HL-60 (cell line): ENCODE measurements at regions not wholly inside any gene's neighbourhood (a gene's known extent, or its start where the extent isn't known, plus 50 kb on each side); places are given as distances from the start of the nearest gene placed in this dataset.
"Not testable (repeated sequence)": the region's sequence is repeated elsewhere in the genome, so short reads cannot be mapped to it uniquely, and the experiment has no call there.

Experiments used
- DNase-seq, 2 experiments: peaks; one replicate each; pipeline ENCODE4 v3.0.0-alpha.2; 2010 to 2020; ENCODE audit warnings: low read depth in 1 of 2, low spot score in 1 of 2
- H3K27ac ChIP-seq: fragments of 250-450 bp; sonication (Bioruptor Pico); replicated peaks from 2 replicates; pipeline ENCODE4 v1.5.1; 2020; ENCODE audit warnings: mild to moderate bottlenecking, moderate library complexity
- H3K27me3 ChIP-seq: fragments of 250-450 bp; sonication (Bioruptor Pico); 2 replicates; pipeline ENCODE4 v1.5.1; 2021; ENCODE audit warnings: mild to moderate bottlenecking, moderate library complexity; ENCODE audit not compliant: insufficient read depth, poor library complexity, severe bottlenecking
- H3K4me3 ChIP-seq: replicated peaks from 2 replicates; pipeline ENCODE4 v1.5.1; 2011; ENCODE audit warnings: mild to moderate bottlenecking, control low read depth, low read length; ENCODE audit not compliant: insufficient read depth
- GABPA ChIP-seq: IDR thresholded peaks from 2 replicates; pipeline ENCODE4 v1.6.1; 2012; ENCODE audit warnings: low read depth
- POLR2AphosphoS5 ChIP-seq: IDR thresholded peaks from 2 replicates; pipeline ENCODE4 v1.6.1; 2012; ENCODE audit warnings: low read depth
- SPI1 ChIP-seq: IDR thresholded peaks from 2 replicates; pipeline ENCODE4 v1.6.1; 2012; ENCODE audit warnings: low read depth, mild to moderate bottlenecking, borderline replicate concordance
- TF ChIP-seq, protein P1 (sequence below): IDR thresholded peaks from one replicate; pipeline ENCODE4 v1.5.1; 2011; ENCODE audit warnings: low read length, control low read depth, inconsistent platforms; ENCODE audit not compliant: insufficient read depth
- TF ChIP-seq, protein P2 (sequence below): IDR thresholded peaks from 2 replicates; pipeline ENCODE4 v1.6.1; 2012; ENCODE audit warnings: low read depth; ENCODE audit not compliant: insufficient replicate concordance

DNA sequence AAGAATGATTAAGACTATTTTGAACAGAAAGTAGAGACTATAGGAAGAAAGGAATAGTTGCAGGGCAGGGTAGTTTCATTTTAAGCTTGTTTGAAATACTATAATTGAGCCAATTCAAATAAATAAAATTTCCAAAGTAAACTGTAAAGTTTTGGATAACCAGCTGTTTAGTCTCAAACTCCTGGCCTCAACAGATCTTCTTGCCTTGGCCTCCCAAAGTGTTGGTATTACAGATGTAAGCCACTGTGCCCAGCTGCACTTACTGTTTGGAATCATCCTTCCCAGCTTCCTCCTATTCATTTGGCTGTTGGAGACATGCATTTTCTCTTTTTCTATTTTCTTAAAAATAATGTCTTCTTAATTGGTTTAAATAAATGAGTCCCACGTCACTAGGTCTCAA, 231.0 kb downstream of the NNT start:
- H3K27me3 ChIP-seq, result no peaks in the 10 kb centered on the region
- DNase-seq, result no peak
- no peak overlapping the region for H3K4me3 ChIP-seq
- TF ChIP-seq GABPA (no peak), POLR2AphosphoS5 (no peak), SPI1 (no peak)
- TF ChIP-seq, protein P1, sequence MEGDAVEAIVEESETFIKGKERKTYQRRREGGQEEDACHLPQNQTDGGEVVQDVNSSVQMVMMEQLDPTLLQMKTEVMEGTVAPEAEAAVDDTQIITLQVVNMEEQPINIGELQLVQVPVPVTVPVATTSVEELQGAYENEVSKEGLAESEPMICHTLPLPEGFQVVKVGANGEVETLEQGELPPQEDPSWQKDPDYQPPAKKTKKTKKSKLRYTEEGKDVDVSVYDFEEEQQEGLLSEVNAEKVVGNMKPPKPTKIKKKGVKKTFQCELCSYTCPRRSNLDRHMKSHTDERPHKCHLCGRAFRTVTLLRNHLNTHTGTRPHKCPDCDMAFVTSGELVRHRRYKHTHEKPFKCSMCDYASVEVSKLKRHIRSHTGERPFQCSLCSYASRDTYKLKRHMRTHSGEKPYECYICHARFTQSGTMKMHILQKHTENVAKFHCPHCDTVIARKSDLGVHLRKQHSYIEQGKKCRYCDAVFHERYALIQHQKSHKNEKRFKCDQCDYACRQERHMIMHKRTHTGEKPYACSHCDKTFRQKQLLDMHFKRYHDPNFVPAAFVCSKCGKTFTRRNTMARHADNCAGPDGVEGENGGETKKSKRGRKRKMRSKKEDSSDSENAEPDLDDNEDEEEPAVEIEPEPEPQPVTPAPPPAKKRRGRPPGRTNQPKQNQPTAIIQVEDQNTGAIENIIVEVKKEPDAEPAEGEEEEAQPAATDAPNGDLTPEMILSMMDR, result no peak
- TF ChIP-seq, protein P2, sequence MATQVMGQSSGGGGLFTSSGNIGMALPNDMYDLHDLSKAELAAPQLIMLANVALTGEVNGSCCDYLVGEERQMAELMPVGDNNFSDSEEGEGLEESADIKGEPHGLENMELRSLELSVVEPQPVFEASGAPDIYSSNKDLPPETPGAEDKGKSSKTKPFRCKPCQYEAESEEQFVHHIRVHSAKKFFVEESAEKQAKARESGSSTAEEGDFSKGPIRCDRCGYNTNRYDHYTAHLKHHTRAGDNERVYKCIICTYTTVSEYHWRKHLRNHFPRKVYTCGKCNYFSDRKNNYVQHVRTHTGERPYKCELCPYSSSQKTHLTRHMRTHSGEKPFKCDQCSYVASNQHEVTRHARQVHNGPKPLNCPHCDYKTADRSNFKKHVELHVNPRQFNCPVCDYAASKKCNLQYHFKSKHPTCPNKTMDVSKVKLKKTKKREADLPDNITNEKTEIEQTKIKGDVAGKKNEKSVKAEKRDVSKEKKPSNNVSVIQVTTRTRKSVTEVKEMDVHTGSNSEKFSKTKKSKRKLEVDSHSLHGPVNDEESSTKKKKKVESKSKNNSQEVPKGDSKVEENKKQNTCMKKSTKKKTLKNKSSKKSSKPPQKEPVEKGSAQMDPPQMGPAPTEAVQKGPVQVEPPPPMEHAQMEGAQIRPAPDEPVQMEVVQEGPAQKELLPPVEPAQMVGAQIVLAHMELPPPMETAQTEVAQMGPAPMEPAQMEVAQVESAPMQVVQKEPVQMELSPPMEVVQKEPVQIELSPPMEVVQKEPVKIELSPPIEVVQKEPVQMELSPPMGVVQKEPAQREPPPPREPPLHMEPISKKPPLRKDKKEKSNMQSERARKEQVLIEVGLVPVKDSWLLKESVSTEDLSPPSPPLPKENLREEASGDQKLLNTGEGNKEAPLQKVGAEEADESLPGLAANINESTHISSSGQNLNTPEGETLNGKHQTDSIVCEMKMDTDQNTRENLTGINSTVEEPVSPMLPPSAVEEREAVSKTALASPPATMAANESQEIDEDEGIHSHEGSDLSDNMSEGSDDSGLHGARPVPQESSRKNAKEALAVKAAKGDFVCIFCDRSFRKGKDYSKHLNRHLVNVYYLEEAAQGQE, result no peak
- no peak overlapping the region for H3K27ac ChIP-seq

DNA sequence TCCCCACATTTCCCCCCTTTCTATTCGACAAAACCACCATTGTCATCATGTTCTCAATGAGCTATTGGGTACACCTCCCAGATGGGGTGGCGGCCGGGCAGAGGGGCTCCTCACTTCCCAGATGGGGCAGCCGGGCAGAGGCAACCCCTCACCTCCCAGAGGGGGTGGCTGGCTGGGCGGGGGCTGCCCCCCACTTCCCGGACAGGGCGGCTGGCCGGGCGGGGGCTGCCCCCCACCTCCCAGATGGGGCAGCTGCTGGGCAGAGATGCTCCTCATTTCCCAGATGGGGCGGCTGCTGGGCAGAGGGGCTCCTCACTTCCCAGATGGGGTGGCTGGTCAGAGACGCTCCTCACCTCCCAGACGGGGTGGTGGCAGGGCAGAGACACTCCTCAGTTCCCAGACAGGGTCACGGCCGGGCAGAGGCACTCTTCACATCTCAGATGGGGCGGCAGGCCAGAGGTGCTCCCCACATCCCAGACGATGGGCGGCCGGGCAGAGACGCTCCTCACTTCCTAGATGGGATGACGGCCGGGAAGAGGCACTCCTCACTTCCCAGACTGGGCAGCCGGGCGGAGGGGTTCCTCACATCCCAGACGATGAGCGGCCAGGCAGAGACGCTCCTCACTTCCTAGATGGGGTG, 221.5 kb downstream of the NNT start:
- not testable (repeated sequence) for DNase-seq, H3K4me3 ChIP-seq, H3K27me3 ChIP-seq, H3K27ac ChIP-seq

DNA sequence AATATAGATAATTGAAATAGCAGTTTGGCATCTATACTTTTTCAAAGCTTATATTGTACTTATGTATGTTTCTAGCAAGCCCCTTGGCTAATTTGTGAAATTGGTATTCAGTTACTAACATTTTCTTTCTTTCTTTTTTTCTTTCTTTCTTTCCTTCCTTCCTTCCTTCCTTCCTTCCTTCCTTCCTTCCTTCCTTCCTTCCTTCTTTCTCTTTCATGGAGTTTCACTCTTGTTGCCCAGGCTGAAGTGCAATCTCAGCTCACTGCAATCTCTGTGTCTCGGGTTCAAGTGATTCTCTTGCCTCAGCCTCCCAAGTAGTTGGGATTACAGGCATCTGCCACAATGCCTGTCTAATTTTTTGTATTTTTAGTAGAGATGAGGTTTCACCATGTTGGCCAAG, 215.4 kb downstream of the NNT start:
- not testable (repeated sequence) for DNase-seq, H3K27me3 ChIP-seq, H3K4me3 ChIP-seq, H3K27ac ChIP-seq

DNA sequence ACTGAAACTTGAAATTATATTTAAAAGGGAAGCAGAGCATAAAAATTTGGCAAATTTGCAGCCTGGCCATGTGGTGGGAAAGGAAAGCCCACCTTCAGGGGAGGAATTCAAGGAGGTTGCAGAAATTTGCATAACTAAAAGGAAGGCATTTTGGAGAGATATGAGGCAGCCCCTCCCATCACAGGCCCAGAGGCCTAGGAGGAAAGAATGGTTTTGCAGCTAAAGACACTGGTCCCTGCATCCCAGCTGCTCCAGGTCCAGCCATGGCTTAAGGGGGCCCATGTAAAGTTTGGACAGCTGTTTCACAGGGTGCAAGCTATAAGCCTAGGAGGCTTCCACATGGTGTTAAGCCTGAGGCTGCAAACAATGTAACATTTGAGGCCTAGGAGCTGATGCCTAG, 212.5 kb downstream of the NNT start:
- Histone ChIP-seq H3K27me3 (no peaks in the 10 kb centered on the region), H3K4me3 (no peak overlapping the region), H3K27ac (no peak overlapping the region)
- TF ChIP-seq, protein P2, result no peak
- TF ChIP-seq, protein P1, result no peak
- TF ChIP-seq SPI1 (no peak), GABPA (no peak), POLR2AphosphoS5 (no peak)
- DNase-seq, result no peak

DNA sequence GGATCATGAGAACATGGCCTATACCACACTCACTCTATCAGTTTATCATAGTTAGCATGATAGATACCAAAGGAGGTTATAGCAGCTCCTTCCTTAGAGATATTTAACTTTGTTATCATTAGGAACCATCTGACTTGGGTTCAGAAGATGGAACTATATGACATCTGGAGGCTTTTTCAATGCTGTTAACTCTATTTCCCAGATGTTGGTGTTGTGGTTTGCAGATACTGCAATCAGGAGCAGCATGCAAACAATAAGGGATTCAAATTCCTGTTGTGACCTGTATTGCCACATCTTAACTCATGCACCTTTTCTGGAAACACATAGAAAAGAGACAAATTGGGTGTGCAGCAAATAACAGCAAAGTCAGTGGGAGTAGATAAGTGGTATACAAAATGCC, 201.7 kb downstream of the NNT start:
- DNase-seq, result no peak
- Histone ChIP-seq H3K4me3 (no peak overlapping the region), H3K27ac (no peak overlapping the region), H3K27me3 (no peaks in the 10 kb centered on the region)
- TF ChIP-seq POLR2AphosphoS5, result no peak
- TF ChIP-seq, protein P2, result no peak
- TF ChIP-seq, protein P1, result no peak
- TF ChIP-seq SPI1, result no peak
- TF ChIP-seq GABPA, result no peak
